Epithelial cell of esophagus (primary cell): ENCODE measurements at regions not wholly inside any gene's neighbourhood (a gene's known extent, or its start where the extent isn't known, plus 50 kb on each side); places are given as distances from the start of the nearest gene placed in this dataset.

Source experiments
- DNase-seq: peaks from one replicate; pipeline ENCODE4 v3.0.0; 2010; ENCODE audit warnings: low read depth
- H3K4me3 ChIP-seq: 2 replicates; pipeline ENCODE4 v1.5.1; 2011; ENCODE audit warnings: mild to moderate bottlenecking, low read length, control low read depth
- CTCF ChIP-seq: IDR thresholded peaks from 2 replicates; pipeline ENCODE4 v1.5.1; 2011; ENCODE audit warnings: low read depth, mild to moderate bottlenecking, low read length, control low read depth, inconsistent platforms; ENCODE audit not compliant: insufficient read depth; ENCODE audit errors: missing control alignments

- no peak for TF ChIP-seq CTCF
- H3K4me3 ChIP-seq, result no peak overlapping the region
- no peak for DNase-seq
These were observed 584.2 kb downstream of the SUCLG1 start for GRCh38 chr2:83874712-83875430.

- DNase-seq, result no peak
- no peak for TF ChIP-seq CTCF
- H3K4me3 ChIP-seq, result no peak overlapping the region
These were observed 585.0 kb downstream of the SUCLG1 start for GRCh38 chr2:83874066-83874465.

GRCh38 chr2:83873110-83873509 is 586.0 kb downstream of the SUCLG1 start:
- no peak overlapping the region for H3K4me3 ChIP-seq
- TF ChIP-seq CTCF, result no peak
- DNase-seq, result no peak

GRCh38 chr2:83866211-83866610 is 592.9 kb downstream of the SUCLG1 start:
- TF ChIP-seq CTCF, result no peak
- no peak for DNase-seq
- no peak overlapping the region for H3K4me3 ChIP-seq

- TF ChIP-seq CTCF, result no peak
- H3K4me3 ChIP-seq, result no peak overlapping the region
- no peak for DNase-seq
These were observed 596.5 kb downstream of the SUCLG1 start for GRCh38 chr2:83862600-83862999.

GRCh38 chr2:83860320-83860719 is 598.8 kb downstream of the SUCLG1 start:
- DNase-seq, result no peak
- no peak overlapping the region for H3K4me3 ChIP-seq
- no peak for TF ChIP-seq CTCF

- no peak overlapping the region for H3K4me3 ChIP-seq
- no peak for DNase-seq
- no peak for TF ChIP-seq CTCF
These were observed 599.5 kb downstream of the SUCLG1 start for GRCh38 chr2:83859553-83859952.
